Suprapubic skin (tissue), 4 donors: ENCODE measurements at regions not wholly inside any gene's neighbourhood (a gene's known extent, or its start where the extent isn't known, plus 50 kb on each side); places are given as distances from the start of the nearest gene placed in this dataset.

Source experiments
- DNase-seq, 2 donors: peaks; one replicate each; pipeline ENCODE4 v3.0.0-alpha.2; 2019; ENCODE audit warnings: low spot score in 2 of 2
- H3K27ac ChIP-seq: fragments of 200-600 bp; sonication (generic); one replicate; pipeline ENCODE4 v1.5.1; 2019
- H3K27me3 ChIP-seq: fragments of 200-600 bp; sonication (generic); one replicate; pipeline ENCODE4 v1.5.1; 2019
- H3K36me3 ChIP-seq: fragments of 200-600 bp; sonication (generic); one replicate; pipeline ENCODE4 v1.5.1; 2019
- H3K4me1 ChIP-seq: fragments of 200-600 bp; sonication (generic); one replicate; pipeline ENCODE4 v1.5.1; 2019
- H3K4me3 ChIP-seq: fragments of 200-600 bp; sonication (generic); one replicate; pipeline ENCODE4 v1.5.1; 2019; ENCODE audit warnings: mild to moderate bottlenecking
- H3K9me3 ChIP-seq: fragments of 200-600 bp; sonication (generic); one replicate; pipeline ENCODE4 v1.5.1; 2019
- CTCF ChIP-seq, 2 donors: fragments of 200-600 bp in 1 of 2; fragments of 450-650 bp in 1 of 2; sonication (generic) in 1 of 2; IDR thresholded peaks; one replicate each; pipeline ENCODE4 v1.5.1; 2016 to 2019; ENCODE audit warnings: antibody characterized with exemption in 2 of 2, mild to moderate bottlenecking in 1 of 2, moderate library complexity in 1 of 2
- EP300 ChIP-seq: sonication (generic); formaldehyde crosslinking; IDR thresholded peaks from one replicate; pipeline ENCODE4 v1.6.1; 2017; ENCODE audit warnings: antibody characterized with exemption
- POLR2A ChIP-seq, 2 donors: fragments of 450-650 bp; IDR thresholded peaks; one replicate each; pipeline ENCODE4 v1.6.1; 2017; ENCODE audit warnings: antibody characterized with exemption in 2 of 2, mild to moderate bottlenecking in 2 of 2, moderate library complexity in 2 of 2
- POLR2AphosphoS5 ChIP-seq, 3 donors: sonication (generic); formaldehyde crosslinking; IDR thresholded peaks; one replicate each; pipeline ENCODE4 v1.6.1; 2017; ENCODE audit warnings: antibody characterized with exemption in 3 of 3
- WGBS: methylation state at CpG from one replicate; pipeline ENCODE4 v1.1.5; 2018; 5-methylcytosine and 5-hydroxymethylcytosine counted together

- H3K36me3 ChIP-seq: no peaks in the 10 kb centered on the region
- H3K4me3 ChIP-seq: no peak overlapping the region
- no peak overlapping the region for H3K27ac ChIP-seq
- 69% methylated on average over 6 of the region's 6 CpGs for WGBS
- no peaks in the 10 kb centered on the region for H3K4me1 ChIP-seq
- DNase-seq: no peak
- no peaks in the 10 kb centered on the region for H3K9me3 ChIP-seq
- TF ChIP-seq POLR2A (IDR thresholded peaks at IDR 0.05): no peak
- TF ChIP-seq EP300: no peak
- TF ChIP-seq POLR2AphosphoS5 (IDR thresholded peaks at IDR 0.05): no peak
- no peak for TF ChIP-seq CTCF (IDR thresholded peaks at IDR 0.05)
- H3K27me3 ChIP-seq: no peaks in the 10 kb centered on the region
Measured at GRCh38 chr14:48113713-48114112, 438.3 kb upstream of the MDGA2 start.

GRCh38 chr14:48111151-48111550 lies 435.7 kb upstream of the MDGA2 start:
- Histone ChIP-seq H3K4me3 (no peak overlapping the region), H3K9me3 (no peaks in the 10 kb centered on the region), H3K27ac (no peak overlapping the region), H3K27me3 (no peaks in the 10 kb centered on the region), H3K36me3 (no peaks in the 10 kb centered on the region), H3K4me1 (no peaks in the 10 kb centered on the region)
- DNase-seq: no peak
- TF ChIP-seq POLR2AphosphoS5 (IDR thresholded peaks at IDR 0.05): no peak
- no peak for TF ChIP-seq EP300
- no peak for TF ChIP-seq CTCF (IDR thresholded peaks at IDR 0.05)
- no peak for TF ChIP-seq POLR2A (IDR thresholded peaks at IDR 0.05)
- WGBS: 29% methylated on average over 3 of the region's 3 CpGs

- H3K4me3 ChIP-seq: no peak overlapping the region
- 95% methylated on average over 1 of the region's 1 CpG for WGBS
Measured at GRCh38 chr14:48107646-48108045, 432.2 kb upstream of the MDGA2 start.

GRCh38 chr14:48096897-48097296 lies 421.5 kb upstream of the MDGA2 start:
- whole genome bisulfite sequencing: 89% methylated on average over 2 of the region's 2 CpGs
- H3K4me1 ChIP-seq: no peaks in the 10 kb centered on the region
- H3K36me3 ChIP-seq: no peaks in the 10 kb centered on the region
- no peak overlapping the region for H3K27ac ChIP-seq
- H3K27me3 ChIP-seq: no peaks in the 10 kb centered on the region
- peaks cover 7% of the 10 kb centered on the region for H3K9me3 ChIP-seq
- no peak overlapping the region for H3K4me3 ChIP-seq
- no peak for DNase-seq
- no peak for TF ChIP-seq EP300
- no peak for TF ChIP-seq CTCF (IDR thresholded peaks at IDR 0.05)
- TF ChIP-seq POLR2AphosphoS5 (IDR thresholded peaks at IDR 0.05): no peak
- no peak for TF ChIP-seq POLR2A (IDR thresholded peaks at IDR 0.05)

More at GRCh38 chr14:48107646-48108045, 432.2 kb upstream of the MDGA2 start:
- no peak for DNase-seq
- Histone ChIP-seq H3K27me3 (no peaks in the 10 kb centered on the region), H3K27ac (no peak overlapping the region), H3K9me3 (no peaks in the 10 kb centered on the region), H3K4me1 (no peaks in the 10 kb centered on the region), H3K36me3 (no peaks in the 10 kb centered on the region)
- TF ChIP-seq POLR2A (IDR thresholded peaks at IDR 0.05): no peak
- TF ChIP-seq EP300: no peak
- TF ChIP-seq CTCF (IDR thresholded peaks at IDR 0.05): no peak
- TF ChIP-seq POLR2AphosphoS5 (IDR thresholded peaks at IDR 0.05): no peak

GRCh38 chr14:48086516-48086915 lies 411.1 kb upstream of the MDGA2 start:
- no peaks in the 10 kb centered on the region for H3K9me3 ChIP-seq
- H3K4me1 ChIP-seq: no peaks in the 10 kb centered on the region
- no peak overlapping the region for H3K4me3 ChIP-seq
- no peak for TF ChIP-seq POLR2A (IDR thresholded peaks at IDR 0.05)
- no peak for TF ChIP-seq CTCF (IDR thresholded peaks at IDR 0.05)
- no peak for TF ChIP-seq POLR2AphosphoS5 (IDR thresholded peaks at IDR 0.05)
- TF ChIP-seq EP300: no peak
- H3K27ac ChIP-seq: no peak overlapping the region
- no peaks in the 10 kb centered on the region for H3K27me3 ChIP-seq
- WGBS: 59% methylated on average over 1 of the region's 1 CpG
- no peak for DNase-seq
- H3K36me3 ChIP-seq: no peaks in the 10 kb centered on the region
